Fibroblast of villous mesenchyme (primary cell): ENCODE measurements at regions not wholly inside any gene's neighbourhood (a gene's known extent, or its start where the extent isn't known, plus 50 kb on each side); places are given as distances from the start of the nearest gene placed in this dataset.

Source experiments
- DNase-seq: peaks from one replicate; pipeline ENCODE4 v3.0.0-alpha.2; 2010; ENCODE audit warnings: low read depth
- H3K4me3 ChIP-seq: 2 replicates; pipeline ENCODE4 v1.5.1; 2011; ENCODE audit warnings: low read depth, mild to moderate bottlenecking, low read length
- CTCF ChIP-seq: IDR thresholded peaks from 2 replicates; pipeline ENCODE4 v1.5.1; 2012; ENCODE audit warnings: low read depth, mild to moderate bottlenecking, low read length; ENCODE audit not compliant: insufficient read depth

GRCh38 chr1:221907166-221907932, 165.5 kb upstream of the DUSP10 start:
- no peak for DNase-seq
- H3K4me3 ChIP-seq, result no peak overlapping the region
- no peak for TF ChIP-seq CTCF

- H3K4me3 ChIP-seq, result no peak overlapping the region
- no peak for DNase-seq
- TF ChIP-seq CTCF, result no peak
Observed at GRCh38 chr1:221905802-221906201, 163.9 kb upstream of the DUSP10 start.

- H3K4me3 ChIP-seq, result no peak overlapping the region
- no peak for DNase-seq
- TF ChIP-seq CTCF, result no peak
Observed at GRCh38 chr1:221904319-221904718, 162.4 kb upstream of the DUSP10 start.

- no peak for TF ChIP-seq CTCF
- no peak overlapping the region for H3K4me3 ChIP-seq
- no peak for DNase-seq
Observed at GRCh38 chr1:221903594-221903993, 161.7 kb upstream of the DUSP10 start.

- H3K4me3 ChIP-seq, result no peak overlapping the region
- no peak for DNase-seq
- no peak for TF ChIP-seq CTCF
Observed at GRCh38 chr1:221902961-221903360, 161.1 kb upstream of the DUSP10 start.

GRCh38 chr1:221900678-221901077, 158.8 kb upstream of the DUSP10 start:
- DNase-seq, result no peak

More at GRCh38 chr1:221900678-221901077, 158.8 kb upstream of the DUSP10 start:
- H3K4me3 ChIP-seq, result no peak overlapping the region
- TF ChIP-seq CTCF, result no peak
